Stimulated activated CD8-positive, alpha-beta memory T cell treated with anti-CD3 and anti-CD28 coated beads, Interleukin-7, amount 100 ng/mL, for 1 hour (primary cell): ENCODE measurements at regions not wholly inside any gene's neighbourhood (a gene's known extent, or its start where the extent isn't known, plus 50 kb on each side); places are given as distances from the start of the nearest gene placed in this dataset.

Source experiments
- DNase-seq, 2 donors: peaks; one replicate each; pipeline ENCODE4 v3.0.0-alpha.2; 2020; ENCODE audit warnings: low read depth in 2 of 2

GRCh38 chr4:124219389-124219788 lies 493.1 kb downstream of the ANKRD50 start:
- DNase-seq = no peak

GRCh38 chr4:124224256-124224655 lies 488.3 kb downstream of the ANKRD50 start:
- DNase-seq = no peak

- DNase-seq = no peak
These were observed 484.6 kb downstream of the ANKRD50 start for GRCh38 chr4:124227981-124228380.

- no peak for DNase-seq
These were observed 482.3 kb downstream of the ANKRD50 start for GRCh38 chr4:124230268-124230667.

GRCh38 chr4:124234771-124235170 lies 477.8 kb downstream of the ANKRD50 start:
- DNase-seq = no peak

- no peak for DNase-seq
These were observed 468.7 kb downstream of the ANKRD50 start for GRCh38 chr4:124243671-124244366.

GRCh38 chr4:124253080-124253479 lies 459.5 kb downstream of the ANKRD50 start:
- no peak for DNase-seq

- DNase-seq = no peak
These were observed 450.0 kb downstream of the ANKRD50 start for GRCh38 chr4:124262211-124263179.

GRCh38 chr4:124265701-124266100 lies 446.8 kb downstream of the ANKRD50 start:
- no peak for DNase-seq

GRCh38 chr4:124266721-124267120 lies 445.8 kb downstream of the ANKRD50 start:
- DNase-seq = no peak

- no peak for DNase-seq
These were observed 436.1 kb downstream of the ANKRD50 start for GRCh38 chr4:124276461-124276860.

GRCh38 chr4:124277691-124278090 lies 434.8 kb downstream of the ANKRD50 start:
- no peak for DNase-seq

- no peak for DNase-seq
These were observed 434.1 kb downstream of the ANKRD50 start for GRCh38 chr4:124278477-124278876.

- no peak for DNase-seq
These were observed 432.8 kb downstream of the ANKRD50 start for GRCh38 chr4:124279741-124280140.

GRCh38 chr4:124282301-124282898 lies 430.1 kb downstream of the ANKRD50 start:
- DNase-seq = no peak

GRCh38 chr4:124288706-124289486 lies 423.6 kb downstream of the ANKRD50 start:
- no peak for DNase-seq

- no peak for DNase-seq
These were observed 421.9 kb downstream of the ANKRD50 start for GRCh38 chr4:124290678-124291077.

- DNase-seq = no peak
These were observed 417.1 kb downstream of the ANKRD50 start for GRCh38 chr4:124295413-124295812.

- no peak for DNase-seq
These were observed 407.6 kb downstream of the ANKRD50 start for GRCh38 chr4:124304941-124305340.

- DNase-seq = no peak
These were observed 406.2 kb downstream of the ANKRD50 start for GRCh38 chr4:124306352-124306751.

- no peak for DNase-seq
These were observed 405.4 kb downstream of the ANKRD50 start for GRCh38 chr4:124307143-124307542.

GRCh38 chr4:124318292-124318691 lies 394.2 kb downstream of the ANKRD50 start:
- no peak for DNase-seq
